Islet precursor cell (in vitro differentiated cells): ENCODE measurements at regions not wholly inside any gene's neighbourhood (a gene's known extent, or its start where the extent isn't known, plus 50 kb on each side); places are given as distances from the start of the nearest gene placed in this dataset.
"Not testable (repeated sequence)": the region's sequence is repeated elsewhere in the genome, so short reads cannot be mapped to it uniquely, and the experiment has no call there.

Experiments used
- DNase-seq: peaks from one replicate; pipeline ENCODE4 v3.0.0-alpha.2; 2018

GRCh38 chr1:4068076-4068475 lies 168.0 kb upstream of the C1orf174 start:
- DNase-seq, result no peak

- no peak for DNase-seq
These were observed 171.6 kb upstream of the C1orf174 start for GRCh38 chr1:4071653-4072052.

- no peak for DNase-seq
These were observed 172.5 kb upstream of the C1orf174 start for GRCh38 chr1:4072481-4073153.

GRCh38 chr1:4075436-4076225 lies 175.6 kb upstream of the C1orf174 start:
- no peak for DNase-seq

GRCh38 chr1:4076346-4076745 lies 176.3 kb upstream of the C1orf174 start:
- DNase-seq, result no peak

- DNase-seq, result not testable (repeated sequence)
These were observed 178.3 kb upstream of the C1orf174 start for GRCh38 chr1:4078091-4078962.

GRCh38 chr1:4079815-4080214 lies 179.7 kb upstream of the C1orf174 start:
- no peak for DNase-seq

GRCh38 chr1:4081806-4082711 lies 182.0 kb upstream of the C1orf174 start:
- DNase-seq, result no peak

- no peak for DNase-seq
These were observed 183.4 kb upstream of the C1orf174 start for GRCh38 chr1:4083231-4084047.

- DNase-seq, result no peak
These were observed 184.0 kb upstream of the C1orf174 start for GRCh38 chr1:4084048-4084431.

GRCh38 chr1:4084446-4084845 lies 184.4 kb upstream of the C1orf174 start:
- no peak for DNase-seq

GRCh38 chr1:4084896-4085295 lies 184.8 kb upstream of the C1orf174 start:
- DNase-seq, result no peak

- no peak for DNase-seq
These were observed 185.5 kb upstream of the C1orf174 start for GRCh38 chr1:4085546-4085945.

GRCh38 chr1:4086085-4086850 lies 186.2 kb upstream of the C1orf174 start:
- DNase-seq, result no peak

GRCh38 chr1:4086921-4087320 lies 186.8 kb upstream of the C1orf174 start:
- DNase-seq, result no peak

- no peak for DNase-seq
These were observed 187.7 kb upstream of the C1orf174 start for GRCh38 chr1:4087530-4088420.

- no peak for DNase-seq
These were observed 188.6 kb upstream of the C1orf174 start for GRCh38 chr1:4088676-4089075.

- DNase-seq, result no peak
These were observed 189.5 kb upstream of the C1orf174 start for GRCh38 chr1:4089421-4090175.

GRCh38 chr1:4090556-4090955 lies 190.5 kb upstream of the C1orf174 start:
- DNase-seq, result no peak
